ENCODE measurements at regions not wholly inside any gene's neighbourhood (a gene's known extent, or its start where the extent isn't known, plus 50 kb on each side); places are given as distances from the start of the nearest gene placed in this dataset.

- ATAC-seq (ENCODE audit: low FRiP score) (no peak), DNase-seq (ENCODE audit: low spot score) (no peak)
- TF ChIP-seq CTCF (IDR thresholded peaks at IDR 0.05) = no peak
Measured at GRCh38 chr2:189255711-189256110, 76.2 kb upstream of the COL5A2 start.

GRCh38 chr2:189258616-189259365, 79.2 kb upstream of the COL5A2 start:
- no peak for TF ChIP-seq CTCF (IDR thresholded peaks at IDR 0.05)
- ATAC-seq (ENCODE audit: low FRiP score) (no peak), DNase-seq (ENCODE audit: low spot score) (no peak)

- DNase-seq (ENCODE audit: low spot score) (no peak), ATAC-seq (ENCODE audit: low FRiP score) (no peak)
- no peak for TF ChIP-seq CTCF (IDR thresholded peaks at IDR 0.05)
Measured at GRCh38 chr2:189260361-189260814, 80.8 kb upstream of the COL5A2 start.

- DNase-seq (ENCODE audit: low spot score) (no peak), ATAC-seq (ENCODE audit: low FRiP score) (peak; percentile 73)
- TF ChIP-seq CTCF (IDR thresholded peaks at IDR 0.05) = no peak
Measured at GRCh38 chr2:189261431-189261841, 81.9 kb upstream of the COL5A2 start.

GRCh38 chr2:189261916-189262315, 82.4 kb upstream of the COL5A2 start:
- no peak for ATAC-seq (ENCODE audit: low FRiP score)
- DNase-seq (ENCODE audit: low spot score) = no peak
- TF ChIP-seq CTCF (IDR thresholded peaks at IDR 0.05) = no peak

- DNase-seq (ENCODE audit: low spot score) (no peak), ATAC-seq (ENCODE audit: low FRiP score) (no peak)
- no peak for TF ChIP-seq CTCF (IDR thresholded peaks at IDR 0.05)
Measured at GRCh38 chr2:189265696-189266320, 86.2 kb upstream of the COL5A2 start.

- TF ChIP-seq CTCF (IDR thresholded peaks at IDR 0.05) = no peak
- no peak for ATAC-seq (ENCODE audit: low FRiP score)
- DNase-seq (ENCODE audit: low spot score) = no peak
Measured at GRCh38 chr2:189267491-189267890, 87.9 kb upstream of the COL5A2 start.

Data from omental fat pad (tissue), 3 donors.